ENCODE measurements at regions not wholly inside any gene's neighbourhood (a gene's known extent, or its start where the extent isn't known, plus 50 kb on each side); places are given as distances from the start of the nearest gene placed in this dataset.

- intact Hi-C loops (cut with micrococcal nuclease): no loop called here
These were observed 431.9 kb downstream of the ADAMTS20 start for GRCh38 chr12:43120150-43120549.

- intact Hi-C loops (cut with micrococcal nuclease): no loop called here
These were observed 433.1 kb downstream of the ADAMTS20 start for GRCh38 chr12:43118881-43119280.

- intact Hi-C loops (cut with micrococcal nuclease): no loop called here
These were observed 433.8 kb downstream of the ADAMTS20 start for GRCh38 chr12:43118234-43118633.

GRCh38 chr12:43117226-43117930, 434.6 kb downstream of the ADAMTS20 start:
- intact Hi-C loops (cut with micrococcal nuclease): no loop called here

- intact Hi-C loops (cut with micrococcal nuclease): no loop called here
These were observed 436.4 kb downstream of the ADAMTS20 start for GRCh38 chr12:43115441-43116160.

- intact Hi-C loops (cut with micrococcal nuclease): no loop called here
These were observed 437.7 kb downstream of the ADAMTS20 start for GRCh38 chr12:43114316-43114715.

DNA sequence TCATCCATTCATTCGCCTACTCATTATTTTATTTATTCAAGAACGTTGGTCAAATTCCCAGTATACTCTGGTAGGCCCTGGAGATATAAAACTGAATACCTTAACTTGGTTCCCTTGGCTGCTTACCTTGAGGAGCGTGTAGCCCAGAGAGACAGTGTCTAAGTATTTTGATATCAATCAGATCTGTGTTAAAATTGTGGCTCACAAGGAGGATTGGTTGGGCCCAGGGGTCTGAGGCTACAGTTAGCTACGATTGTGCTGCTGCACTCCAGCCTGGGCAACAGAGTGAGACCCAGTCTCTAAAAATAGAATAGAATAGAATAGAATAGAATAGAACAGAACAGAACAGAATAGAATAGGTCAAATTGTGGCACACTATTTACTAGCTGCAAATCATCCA, 438.4 kb downstream of the ADAMTS20 start:
- intact Hi-C loops (cut with micrococcal nuclease): no loop called here

DNA sequence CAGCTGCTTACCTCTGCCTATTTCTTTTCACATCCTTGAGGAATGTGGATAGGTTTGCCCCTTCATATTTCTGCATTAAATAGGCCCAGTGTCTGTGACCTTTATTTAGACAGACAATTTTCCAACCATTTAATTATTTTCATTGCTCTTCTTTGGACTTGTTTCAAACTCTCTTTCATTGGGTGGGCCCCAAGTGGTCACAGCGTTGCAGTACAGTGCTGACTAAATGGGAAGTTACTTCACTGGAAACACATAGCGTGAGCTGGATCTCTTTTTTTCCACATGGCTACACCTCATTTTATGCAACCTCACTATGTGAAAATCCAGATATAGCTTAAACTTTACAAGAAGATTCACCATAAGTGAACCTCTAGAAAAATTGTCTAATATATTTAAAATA, 438.9 kb downstream of the ADAMTS20 start:
- intact Hi-C loops (cut with micrococcal nuclease): no loop called here

DNA sequence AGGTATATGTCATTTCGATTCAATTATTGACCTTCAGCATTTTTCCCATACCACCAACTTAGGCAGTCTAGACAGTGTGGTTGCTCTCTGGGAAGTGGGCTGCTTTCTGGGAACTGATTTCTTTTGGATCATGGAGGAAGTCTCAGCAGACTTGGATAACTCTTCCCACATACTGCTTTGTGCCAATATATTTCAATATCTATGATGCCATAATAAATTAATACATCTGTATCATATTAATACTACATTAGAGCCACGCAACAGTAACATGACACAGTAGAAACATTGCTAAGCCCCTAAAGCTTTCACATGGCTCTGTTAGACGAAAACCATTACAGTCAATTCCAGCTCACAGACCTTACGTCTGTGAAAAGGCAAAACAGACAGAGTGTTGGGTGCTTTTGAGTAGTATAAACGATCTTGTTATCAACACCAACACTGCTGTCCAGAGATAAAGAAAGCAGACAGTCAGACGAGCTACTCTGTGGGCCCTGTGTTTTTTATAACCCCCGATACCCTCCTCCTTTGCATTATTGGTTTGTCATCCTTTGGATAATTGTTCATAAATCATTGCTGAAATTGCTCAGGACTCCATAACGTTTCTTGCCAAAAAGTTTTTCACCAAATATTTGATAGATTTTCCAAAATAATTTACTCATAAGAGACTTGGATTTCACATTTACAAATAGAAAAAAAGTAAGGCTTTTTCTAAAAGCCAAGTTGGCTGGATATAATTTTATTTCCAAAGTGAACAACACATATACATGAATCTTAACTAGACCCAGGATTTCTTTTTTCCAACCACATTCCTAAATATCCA, 439.7 kb downstream of the ADAMTS20 start:
- intact Hi-C loops (cut with micrococcal nuclease): no loop called here

GRCh38 chr12:43111608-43112007, 440.4 kb downstream of the ADAMTS20 start:
- intact Hi-C loops (cut with micrococcal nuclease): no loop called here

GRCh38 chr12:43109631-43110345, 442.2 kb downstream of the ADAMTS20 start:
- intact Hi-C loops (cut with micrococcal nuclease): no loop called here

GRCh38 chr12:43108656-43109055, 443.3 kb downstream of the ADAMTS20 start:
- intact Hi-C loops (cut with micrococcal nuclease): no loop called here

DNA sequence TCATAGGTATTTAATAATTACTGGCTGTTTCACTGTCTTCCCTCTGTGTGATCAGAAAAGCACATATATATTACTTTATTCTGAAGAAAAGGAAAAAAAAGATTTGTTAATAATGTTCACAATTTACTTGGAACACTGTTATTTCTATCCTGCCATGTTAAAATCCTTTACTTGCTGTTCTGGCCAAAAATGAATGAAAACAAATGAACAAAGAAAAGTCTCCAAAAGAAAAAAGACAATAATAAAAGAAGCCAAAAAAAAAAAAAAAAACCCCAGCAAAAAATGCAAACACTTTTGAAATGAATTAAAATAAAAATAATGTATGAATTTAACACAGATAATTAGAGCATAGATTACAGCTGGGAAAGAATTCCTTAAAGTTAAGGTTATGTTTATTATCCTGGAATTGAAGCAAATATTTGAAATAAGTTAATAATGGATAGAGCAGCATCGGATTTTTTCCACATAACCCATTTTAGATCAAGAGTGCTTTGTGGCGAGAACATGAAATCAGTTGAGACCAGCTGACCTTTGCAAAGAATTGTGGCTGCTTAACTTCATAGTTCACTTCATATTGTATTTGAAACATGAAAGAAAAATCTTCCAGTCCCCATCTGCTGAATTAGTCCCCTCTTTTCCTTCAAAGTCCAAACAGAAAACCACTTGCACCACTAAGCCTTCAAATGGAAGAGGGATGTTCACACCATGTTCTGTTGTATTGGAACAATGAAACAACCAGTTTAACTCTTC, 444.8 kb downstream of the ADAMTS20 start:
- intact Hi-C loops (cut with micrococcal nuclease): no loop called here

GRCh38 chr12:43106355-43106754, 445.6 kb downstream of the ADAMTS20 start:
- intact Hi-C loops (cut with micrococcal nuclease): no loop called here

- intact Hi-C loops (cut with micrococcal nuclease): no loop called here
These were observed 446.5 kb downstream of the ADAMTS20 start for GRCh38 chr12:43105426-43105981.

DNA sequence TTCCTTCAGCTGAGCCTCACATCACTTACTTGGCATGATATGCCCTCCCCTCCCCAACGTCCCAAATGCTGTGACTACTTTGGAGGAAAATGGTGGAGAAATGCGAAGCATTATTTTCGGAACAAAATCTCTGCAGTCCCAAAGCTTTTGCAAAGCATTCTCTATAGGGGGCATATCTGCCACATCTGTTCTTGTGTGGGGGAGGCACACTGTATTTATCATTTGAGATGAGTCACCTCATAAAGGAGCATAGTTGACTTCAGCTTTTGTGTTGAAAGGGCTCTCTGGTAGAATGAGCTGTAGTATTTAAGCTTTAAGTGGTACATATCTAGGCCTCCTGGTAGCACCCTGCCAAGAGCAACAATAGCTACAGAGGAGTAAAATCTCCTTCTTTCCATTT, 447.5 kb downstream of the ADAMTS20 start:
- intact Hi-C loops (cut with micrococcal nuclease): no loop called here

DNA sequence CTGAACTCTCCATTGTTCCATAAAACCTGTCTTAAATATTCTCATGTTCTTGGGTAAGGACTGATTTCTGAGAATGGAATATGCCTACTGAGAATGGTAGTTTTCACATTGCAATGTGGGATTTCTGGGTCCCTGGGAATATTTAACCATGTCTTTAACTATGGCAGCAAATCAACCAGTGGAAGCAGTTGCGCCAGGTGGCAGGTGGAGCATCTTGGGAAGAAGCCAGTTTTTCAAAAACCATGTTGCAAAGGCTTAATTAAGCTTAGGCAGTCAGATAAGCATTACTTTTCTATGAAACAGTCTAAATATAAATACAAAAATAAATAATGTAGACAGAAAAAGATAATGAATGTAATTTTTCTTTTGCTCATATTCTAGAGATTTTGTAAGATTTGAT, 448.1 kb downstream of the ADAMTS20 start:
- intact Hi-C loops (cut with micrococcal nuclease): no loop called here

DNA sequence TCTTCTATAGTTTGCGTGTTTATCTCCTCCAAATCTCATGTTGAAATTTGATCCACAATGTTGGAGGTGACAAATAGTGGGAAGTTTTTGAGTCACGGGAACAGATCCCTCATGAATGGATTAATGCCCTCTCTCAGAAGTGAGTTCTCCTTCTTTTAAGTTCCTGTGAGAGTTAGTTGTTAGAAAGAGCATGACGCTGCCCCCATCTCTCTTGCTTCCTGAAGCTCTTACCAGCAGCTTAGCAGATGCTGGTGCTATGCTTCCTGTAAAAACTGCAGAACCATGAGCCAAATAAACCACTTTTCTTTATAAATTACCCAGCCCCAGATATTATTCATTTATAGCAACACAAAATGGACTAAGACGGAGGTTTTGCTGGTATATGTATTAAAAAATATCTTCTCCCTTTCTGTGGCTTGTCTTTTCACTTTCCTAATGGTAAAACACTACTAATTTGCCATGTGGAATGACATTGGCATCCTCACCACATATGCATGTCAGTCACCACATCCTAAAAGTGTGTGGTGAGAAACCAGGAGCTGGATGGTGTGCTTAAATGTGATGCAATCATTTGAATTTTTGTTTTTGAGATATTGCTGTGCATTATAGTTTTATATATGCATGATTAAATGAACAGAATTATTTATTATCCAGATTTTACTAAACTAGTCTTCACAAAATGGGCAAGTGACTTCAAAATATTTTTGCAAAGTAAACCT, 449.3 kb downstream of the ADAMTS20 start:
- intact Hi-C loops (cut with micrococcal nuclease): no loop called here

DNA sequence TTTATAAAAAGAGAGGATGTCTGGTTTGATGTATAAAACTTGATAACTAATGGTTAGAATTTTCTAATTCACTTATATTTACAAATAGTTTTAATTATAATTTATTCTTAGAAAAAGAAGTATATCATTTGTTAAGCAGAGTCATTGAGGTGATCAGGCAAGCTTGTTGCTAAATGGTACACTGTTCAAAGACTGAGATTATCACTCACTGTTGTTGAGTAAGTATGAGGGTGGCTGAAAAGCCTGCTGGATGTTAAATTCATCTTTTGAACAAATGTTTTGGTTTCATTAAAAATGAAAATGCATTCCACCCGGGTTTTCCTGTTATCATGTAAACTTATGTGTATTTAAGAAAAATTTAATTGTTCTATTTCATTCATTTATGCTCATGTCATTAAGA, 451.8 kb downstream of the ADAMTS20 start:
- intact Hi-C loops (cut with micrococcal nuclease): no loop called here

- intact Hi-C loops (cut with micrococcal nuclease): no loop called here
These were observed 452.3 kb downstream of the ADAMTS20 start for GRCh38 chr12:43099691-43100163.
